OCI-LY1 (cell line): ENCODE measurements at regions not wholly inside any gene's neighbourhood (a gene's known extent, or its start where the extent isn't known, plus 50 kb on each side); places are given as distances from the start of the nearest gene placed in this dataset.

Experiments
- EZH2 ChIP-seq: fragments of 200-600 bp; sonication (generic), shearing (Covaris generic); IDR thresholded peaks from 2 replicates; pipeline ENCODE4 v1.8.0; 2017; ENCODE audit warnings: borderline replicate concordance, mixed run types, mild to moderate bottlenecking, antibody characterized with exemption, low read length, moderate library complexity, mixed read lengths
- TF ChIP-seq, protein P1 (sequence below): fragments of 200-600 bp; sonication (generic), shearing (Covaris generic); IDR thresholded peaks from 2 replicates; pipeline ENCODE4 v1.5.1; 2017; ENCODE audit warnings: mild to moderate bottlenecking, antibody characterized with exemption, low read length, moderate library complexity, mixed read lengths

DNA sequence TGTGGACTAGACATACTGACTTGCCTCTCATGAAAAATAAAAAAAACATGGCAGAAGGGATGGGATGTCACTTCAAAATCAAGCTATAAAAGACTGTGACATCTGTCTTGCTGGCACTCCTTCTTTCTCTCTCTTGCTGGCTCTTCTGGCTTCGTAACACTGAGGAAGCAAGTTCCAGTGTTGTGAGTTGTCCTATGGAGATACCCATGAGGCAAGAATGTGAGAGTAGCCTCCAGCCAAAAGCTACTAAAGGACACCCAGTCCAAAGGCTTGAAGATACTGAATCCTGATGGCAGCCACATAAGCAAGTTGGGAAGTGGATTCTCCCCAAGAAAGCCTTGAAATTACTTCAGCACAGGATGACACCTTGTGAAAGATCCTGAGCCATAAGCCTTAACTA is 376.1 kb upstream of the TMEFF2 start:
- TF ChIP-seq, protein P1, sequence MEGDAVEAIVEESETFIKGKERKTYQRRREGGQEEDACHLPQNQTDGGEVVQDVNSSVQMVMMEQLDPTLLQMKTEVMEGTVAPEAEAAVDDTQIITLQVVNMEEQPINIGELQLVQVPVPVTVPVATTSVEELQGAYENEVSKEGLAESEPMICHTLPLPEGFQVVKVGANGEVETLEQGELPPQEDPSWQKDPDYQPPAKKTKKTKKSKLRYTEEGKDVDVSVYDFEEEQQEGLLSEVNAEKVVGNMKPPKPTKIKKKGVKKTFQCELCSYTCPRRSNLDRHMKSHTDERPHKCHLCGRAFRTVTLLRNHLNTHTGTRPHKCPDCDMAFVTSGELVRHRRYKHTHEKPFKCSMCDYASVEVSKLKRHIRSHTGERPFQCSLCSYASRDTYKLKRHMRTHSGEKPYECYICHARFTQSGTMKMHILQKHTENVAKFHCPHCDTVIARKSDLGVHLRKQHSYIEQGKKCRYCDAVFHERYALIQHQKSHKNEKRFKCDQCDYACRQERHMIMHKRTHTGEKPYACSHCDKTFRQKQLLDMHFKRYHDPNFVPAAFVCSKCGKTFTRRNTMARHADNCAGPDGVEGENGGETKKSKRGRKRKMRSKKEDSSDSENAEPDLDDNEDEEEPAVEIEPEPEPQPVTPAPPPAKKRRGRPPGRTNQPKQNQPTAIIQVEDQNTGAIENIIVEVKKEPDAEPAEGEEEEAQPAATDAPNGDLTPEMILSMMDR, result no peak
- TF ChIP-seq EZH2, result no peak
